HG02623 (cell line): ENCODE measurements at regions not wholly inside any gene's neighbourhood (a gene's known extent, or its start where the extent isn't known, plus 50 kb on each side); places are given as distances from the start of the nearest gene placed in this dataset.

ENCODE experiments used
- ATAC-seq: cut with Tn5 transposase; IDR thresholded peaks from one replicate; pipeline ENCODE4 v1.9.1; 2021; ENCODE audit warnings: moderate library complexity; ENCODE audit not compliant: unreplicated experiment

DNA sequence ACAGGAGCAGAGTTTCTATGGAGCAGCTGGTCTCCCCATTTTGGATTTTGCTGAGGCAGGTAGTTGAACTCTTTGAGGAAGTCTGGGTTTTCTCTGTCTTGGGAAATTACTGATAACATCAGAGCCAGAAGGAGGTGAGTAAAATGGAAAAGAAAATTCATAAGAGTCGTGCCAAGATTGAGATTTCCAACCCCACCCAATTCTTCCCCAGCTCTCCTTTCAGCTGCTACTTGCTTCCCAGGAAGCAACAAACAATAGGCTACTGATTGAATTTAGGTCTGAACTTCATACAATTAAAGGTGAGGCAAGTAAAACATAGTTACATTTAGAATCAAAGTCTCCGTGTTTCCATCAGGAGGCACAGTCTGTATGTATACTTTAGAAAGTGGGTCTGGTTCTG lies 54.6 kb upstream of the EOLA2 start:
- no peak for ATAC-seq

- ATAC-seq = no peak
Measured at GRCh38 chrX:149993989-149994388, 55.7 kb upstream of the EOLA2 start.

GRCh38 chrX:149996515-149996914 lies 58.2 kb upstream of the EOLA2 start:
- no peak for ATAC-seq

DNA sequence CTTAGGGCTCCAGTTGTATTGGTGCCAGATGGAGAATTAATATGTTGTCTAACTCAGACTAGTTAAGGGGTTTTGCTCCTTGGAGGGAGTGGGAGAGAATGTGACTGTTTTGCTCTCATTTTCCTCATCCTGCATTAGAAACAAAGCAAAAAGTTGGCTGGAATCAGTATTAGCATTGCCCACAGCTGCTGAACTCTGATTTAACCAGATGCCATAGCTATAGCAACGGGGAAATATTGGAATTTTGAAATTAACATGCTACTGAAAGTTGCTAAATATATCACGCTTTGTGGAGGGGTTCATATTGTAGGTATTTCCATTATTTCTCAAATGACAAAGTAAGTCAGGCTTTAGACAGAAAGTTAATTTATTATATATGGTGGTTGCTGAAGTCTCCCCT lies 66.7 kb upstream of the EOLA2 start:
- ATAC-seq = no peak

- ATAC-seq = no peak
Measured at GRCh38 chrX:150007356-150007755, 69.1 kb upstream of the EOLA2 start.

DNA sequence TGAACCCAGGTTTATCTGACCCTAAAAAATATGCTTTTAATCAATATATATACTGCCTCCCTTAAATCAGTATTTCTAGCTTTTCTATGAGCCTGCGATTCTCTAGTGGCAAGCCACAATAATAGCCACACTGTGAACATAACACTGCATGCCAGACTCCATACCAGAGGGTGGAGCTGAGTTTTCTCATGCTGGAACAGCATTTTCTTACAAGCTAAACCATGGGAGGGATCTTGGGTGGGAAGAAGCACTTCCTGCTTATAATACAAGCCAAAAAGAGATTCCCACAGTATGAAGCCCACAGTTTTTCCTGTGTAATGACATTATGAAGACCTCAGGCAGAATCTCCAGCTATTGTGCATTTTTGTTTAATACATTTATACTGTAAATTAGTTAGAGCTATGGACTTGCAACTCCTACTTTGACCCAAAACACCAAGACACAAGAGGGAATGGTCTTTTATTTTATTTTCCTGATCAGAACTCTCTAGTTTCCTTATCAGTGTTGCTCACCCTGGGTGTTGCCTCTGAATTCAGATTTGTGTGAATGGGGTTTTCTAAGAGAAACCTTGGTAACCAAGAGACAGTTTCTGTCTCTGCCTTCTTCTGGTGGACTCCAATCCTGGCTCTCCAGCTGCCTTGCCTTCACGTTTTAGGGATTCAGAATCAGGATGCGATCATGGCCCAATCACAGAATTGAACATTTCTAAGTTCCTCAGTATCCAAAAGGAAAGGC lies 74.5 kb upstream of the EOLA2 start:
- no peak for ATAC-seq

GRCh38 chrX:150014525-150014924 lies 76.2 kb upstream of the EOLA2 start:
- ATAC-seq = no peak

DNA sequence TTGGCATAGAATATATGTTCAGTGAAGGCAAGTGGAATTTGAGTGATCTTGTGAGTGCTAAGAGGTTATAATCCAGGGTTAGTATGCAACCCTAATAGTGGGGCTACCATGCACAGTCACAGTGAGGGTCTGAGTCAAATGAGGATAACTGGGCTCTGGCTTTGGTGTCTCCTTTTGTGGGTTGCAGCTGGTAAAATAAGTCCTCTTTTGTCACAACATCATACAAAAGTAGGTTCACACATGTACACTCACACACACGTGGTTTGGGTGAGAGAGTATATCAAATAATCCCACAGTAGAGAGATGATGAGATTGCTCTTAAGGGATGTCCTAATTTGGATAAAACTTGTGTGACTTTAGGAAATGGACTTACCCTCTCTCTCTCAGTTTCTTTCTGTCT lies 79.6 kb upstream of the EOLA2 start:
- ATAC-seq = no peak

GRCh38 chrX:150018931-150019361 lies 80.7 kb upstream of the EOLA2 start:
- ATAC-seq = no peak

- no peak for ATAC-seq
Measured at GRCh38 chrX:150028692-150029091, 90.4 kb upstream of the EOLA2 start.

- no peak for ATAC-seq
Measured at GRCh38 chrX:150032742-150033141, 94.5 kb upstream of the EOLA2 start.

DNA sequence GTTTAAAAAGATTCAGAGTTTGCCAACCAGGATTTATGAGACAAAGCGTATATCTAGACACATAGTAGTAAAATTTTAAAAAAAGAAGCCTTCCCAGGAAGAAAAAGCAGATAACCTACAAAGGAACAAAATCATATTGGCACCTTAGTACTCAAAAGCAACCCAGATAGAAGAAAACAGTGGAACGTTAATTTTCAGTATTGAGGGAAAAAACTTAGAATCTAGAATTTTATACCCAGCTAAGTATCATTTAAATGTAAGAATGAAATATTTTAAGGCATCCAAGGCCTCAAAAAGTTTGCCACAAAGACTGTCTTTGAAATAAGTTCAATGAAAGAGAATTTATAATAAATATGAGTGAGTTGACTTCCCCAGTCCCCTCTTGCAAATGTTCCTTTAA lies 96.5 kb upstream of the EOLA2 start:
- no peak for ATAC-seq

DNA sequence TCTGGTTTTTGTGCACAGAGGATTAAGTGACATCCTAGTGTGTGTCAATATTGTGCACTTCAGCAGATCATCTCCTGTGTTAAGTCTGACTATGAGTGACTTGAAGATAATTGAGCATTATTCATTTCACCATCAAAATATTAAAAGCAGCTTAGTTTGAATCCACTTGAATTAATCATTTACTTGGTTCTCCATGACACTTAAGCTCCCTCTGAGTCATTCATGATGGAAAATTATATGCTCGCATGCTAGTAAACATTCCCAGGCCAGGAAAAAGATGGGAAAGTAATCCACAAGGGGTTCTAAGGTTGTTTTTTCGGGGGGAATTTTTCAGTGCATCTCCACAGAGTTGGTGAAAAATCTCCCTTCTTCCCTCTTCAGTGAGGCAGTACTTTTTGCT lies 97.2 kb upstream of the EOLA2 start:
- no peak for ATAC-seq

- no peak for ATAC-seq
Measured at GRCh38 chrX:150036181-150036580, 97.9 kb upstream of the EOLA2 start.

GRCh38 chrX:150036641-150037040 lies 98.3 kb upstream of the EOLA2 start:
- ATAC-seq = no peak

- ATAC-seq = no peak
Measured at GRCh38 chrX:150037041-150037440, 98.8 kb upstream of the EOLA2 start.

GRCh38 chrX:150038315-150038714 lies 100.0 kb upstream of the EOLA2 start:
- no peak for ATAC-seq

DNA sequence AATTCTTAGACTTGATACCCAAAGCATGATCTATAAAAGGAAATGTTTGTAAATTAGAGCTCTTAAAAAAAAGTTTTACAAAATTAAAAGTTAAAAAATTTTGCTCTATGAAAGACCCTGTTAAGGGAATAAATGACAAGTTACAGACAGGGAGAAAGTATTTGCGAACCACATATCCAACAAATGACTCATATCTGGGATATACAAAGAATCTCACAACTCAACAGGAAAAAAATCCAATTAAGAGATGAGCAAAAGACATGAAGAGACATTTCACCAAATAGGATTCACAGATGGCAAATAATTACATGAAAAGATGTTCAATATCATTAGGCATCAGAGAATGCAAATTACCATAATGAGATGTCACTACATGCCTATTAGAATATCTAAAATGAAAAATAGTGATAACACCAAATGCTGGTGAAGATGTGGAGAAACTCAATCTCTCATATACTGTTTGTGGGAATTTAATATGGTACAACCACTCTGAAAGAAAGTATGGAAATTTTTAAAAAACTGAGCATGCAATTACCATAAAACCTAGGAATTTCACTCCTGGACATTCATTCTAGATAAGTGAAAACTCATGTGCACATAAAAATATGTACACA lies 100.8 kb upstream of the EOLA2 start:
- ATAC-seq = no peak

- no peak for ATAC-seq
Measured at GRCh38 chrX:150041208-150041607, 102.9 kb upstream of the EOLA2 start.

GRCh38 chrX:150044556-150044955 lies 106.3 kb upstream of the EOLA2 start:
- ATAC-seq = no peak

DNA sequence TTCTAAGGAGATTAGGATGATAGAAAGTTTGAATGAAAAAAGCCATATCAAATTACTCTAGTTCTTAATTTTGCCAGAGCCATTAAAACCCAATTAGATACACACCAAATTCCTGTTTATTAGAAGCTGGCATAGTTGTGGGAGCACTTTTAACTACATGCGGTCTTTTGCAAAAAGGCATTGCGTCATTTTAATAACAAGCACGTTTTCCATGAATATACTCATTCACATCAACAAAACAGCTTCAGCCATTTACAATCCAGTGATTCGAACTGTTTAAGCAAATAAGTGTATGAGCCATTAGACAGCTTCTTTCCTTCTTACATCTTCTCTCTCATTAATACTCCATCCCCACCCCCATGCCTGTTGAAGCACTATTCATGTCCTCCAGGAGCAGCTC lies 109.5 kb upstream of the EOLA2 start:
- no peak for ATAC-seq

- ATAC-seq = no peak
Measured at GRCh38 chrX:150049647-150050046, 111.4 kb upstream of the EOLA2 start.

DNA sequence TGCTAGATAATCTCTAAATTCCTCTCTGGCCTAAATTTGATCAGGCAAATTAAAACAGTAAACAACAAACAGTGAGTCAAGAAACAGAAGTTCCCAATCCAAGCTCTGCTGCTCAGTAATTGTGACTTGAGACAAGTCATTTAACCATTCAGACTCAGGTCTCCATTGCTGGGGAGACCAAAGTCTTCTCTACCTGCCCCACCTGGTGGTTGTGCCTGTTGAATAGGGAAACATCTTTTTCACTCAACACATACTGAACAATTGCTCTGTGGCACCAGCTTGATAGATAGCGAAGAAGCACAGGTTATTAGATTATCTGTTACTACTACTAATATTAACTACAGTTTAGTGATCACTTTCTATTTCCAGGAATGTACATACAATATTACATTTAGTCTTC lies 112.1 kb upstream of the EOLA2 start:
- no peak for ATAC-seq
